Bronchial epithelial cell (primary cell): ENCODE measurements at regions not wholly inside any gene's neighbourhood (a gene's known extent, or its start where the extent isn't known, plus 50 kb on each side); places are given as distances from the start of the nearest gene placed in this dataset.

ENCODE experiments used
- DNase-seq: peaks from one replicate; pipeline ENCODE4 v3.0.0-alpha.2; 2010; ENCODE audit warnings: low read depth
- FAIRE-seq: peaks from 2 replicates; lab custom pipeline; 2011; peaks lifted over from hg19 to GRCh38; lab: Jason Lieb, UNC
- H3K27me3 ChIP-seq: 2 replicates; pipeline ENCODE4 v1.5.1; 2011; ENCODE audit warnings: low read length; ENCODE audit not compliant: control insufficient read depth, insufficient read depth
- H3K36me3 ChIP-seq: 2 replicates; pipeline ENCODE4 v1.5.1; 2011; ENCODE audit warnings: low read length; ENCODE audit not compliant: control insufficient read depth, insufficient read depth
- H3K4me3 ChIP-seq: 2 replicates; pipeline ENCODE4 v1.5.1; 2011; ENCODE audit warnings: mild to moderate bottlenecking, low read depth, low read length, control low read depth
- TF ChIP-seq, protein P1 (sequence below): IDR thresholded peaks from 2 replicates; pipeline ENCODE4 v1.5.1; 2011; ENCODE audit warnings: mild to moderate bottlenecking, moderate library complexity, low read length, control low read depth, inconsistent platforms; ENCODE audit not compliant: insufficient read depth, severe bottlenecking

DNA sequence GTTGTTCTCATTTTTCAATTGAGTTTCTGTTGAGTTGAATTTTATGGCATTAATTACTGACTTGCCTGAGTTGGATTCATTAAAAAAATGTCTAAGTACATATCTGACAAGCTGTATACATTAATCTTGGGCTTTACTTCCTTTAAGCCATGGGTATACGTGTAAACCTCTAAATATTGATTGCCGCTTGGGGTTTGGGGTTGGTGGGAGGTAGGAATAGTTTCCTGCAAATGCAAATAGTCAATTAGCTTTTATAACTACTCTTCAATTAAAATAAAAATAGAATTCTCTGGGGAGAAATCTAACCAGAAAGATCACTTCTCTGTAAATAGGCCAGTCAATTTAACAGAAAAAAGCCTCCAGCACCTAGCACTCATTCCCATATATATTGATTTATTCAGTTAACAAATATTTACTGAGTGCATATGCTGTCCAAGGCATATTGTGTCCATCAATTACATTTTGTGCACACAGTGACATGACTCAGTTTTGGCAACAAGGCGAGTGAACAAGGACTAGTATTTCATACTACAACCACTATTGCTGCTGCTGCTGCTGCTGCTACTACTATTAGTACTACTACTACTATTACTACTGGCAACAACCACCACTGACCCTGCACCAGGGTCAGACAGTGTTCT, 306.8 kb downstream of the RFC3 start:
- TF ChIP-seq, protein P1, sequence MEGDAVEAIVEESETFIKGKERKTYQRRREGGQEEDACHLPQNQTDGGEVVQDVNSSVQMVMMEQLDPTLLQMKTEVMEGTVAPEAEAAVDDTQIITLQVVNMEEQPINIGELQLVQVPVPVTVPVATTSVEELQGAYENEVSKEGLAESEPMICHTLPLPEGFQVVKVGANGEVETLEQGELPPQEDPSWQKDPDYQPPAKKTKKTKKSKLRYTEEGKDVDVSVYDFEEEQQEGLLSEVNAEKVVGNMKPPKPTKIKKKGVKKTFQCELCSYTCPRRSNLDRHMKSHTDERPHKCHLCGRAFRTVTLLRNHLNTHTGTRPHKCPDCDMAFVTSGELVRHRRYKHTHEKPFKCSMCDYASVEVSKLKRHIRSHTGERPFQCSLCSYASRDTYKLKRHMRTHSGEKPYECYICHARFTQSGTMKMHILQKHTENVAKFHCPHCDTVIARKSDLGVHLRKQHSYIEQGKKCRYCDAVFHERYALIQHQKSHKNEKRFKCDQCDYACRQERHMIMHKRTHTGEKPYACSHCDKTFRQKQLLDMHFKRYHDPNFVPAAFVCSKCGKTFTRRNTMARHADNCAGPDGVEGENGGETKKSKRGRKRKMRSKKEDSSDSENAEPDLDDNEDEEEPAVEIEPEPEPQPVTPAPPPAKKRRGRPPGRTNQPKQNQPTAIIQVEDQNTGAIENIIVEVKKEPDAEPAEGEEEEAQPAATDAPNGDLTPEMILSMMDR: no peak
- Histone ChIP-seq H3K4me3 (no peak overlapping the region), H3K27me3 (no peaks in the 10 kb centered on the region), H3K36me3 (no peaks in the 10 kb centered on the region)
- FAIRE-seq (no peak), DNase-seq (no peak)

DNA sequence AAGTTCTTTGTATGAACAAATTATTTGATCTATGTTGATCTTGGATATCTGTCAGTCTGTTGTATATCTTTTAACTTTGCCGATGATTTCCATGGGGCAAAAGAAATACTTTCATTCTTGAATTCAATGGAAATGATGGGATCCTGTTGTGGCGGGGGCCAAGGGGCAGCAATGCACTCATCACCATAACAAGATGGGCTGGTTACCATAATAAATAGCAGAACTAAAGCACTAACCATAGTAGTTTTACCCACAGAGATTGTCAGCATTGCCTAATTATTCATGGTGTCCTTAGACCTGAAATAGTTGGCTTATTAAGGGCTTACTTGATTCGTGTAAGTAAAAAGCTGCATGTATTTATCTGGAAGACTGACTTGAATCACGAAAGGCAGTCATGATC, 309.6 kb downstream of the RFC3 start:
- H3K27me3 ChIP-seq: no peaks in the 10 kb centered on the region
- TF ChIP-seq, protein P1: no peak

DNA sequence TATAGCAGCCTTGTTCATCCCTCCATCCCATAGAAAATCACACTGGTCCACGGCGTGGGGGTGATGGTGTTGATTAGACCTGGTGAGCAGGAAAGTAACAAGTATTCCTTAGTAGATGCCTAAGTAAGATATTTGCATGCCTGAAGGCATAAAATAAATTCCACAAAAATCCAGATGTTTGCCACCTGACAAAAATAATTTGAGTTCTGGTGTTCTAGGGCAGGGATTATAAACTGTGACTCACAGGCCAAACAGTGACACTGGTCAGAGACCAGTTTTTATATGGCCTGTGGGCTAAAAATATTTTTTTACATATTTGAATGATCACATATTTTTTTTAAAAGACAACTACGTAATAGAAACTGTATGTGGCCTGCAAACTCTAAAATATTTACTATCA, 310.7 kb downstream of the RFC3 start:
- Histone ChIP-seq H3K4me3 (no peak overlapping the region), H3K27me3 (no peaks in the 10 kb centered on the region), H3K36me3 (no peaks in the 10 kb centered on the region)
- no peak for FAIRE-seq
- TF ChIP-seq, protein P1: no peak
- no peak for DNase-seq

More for the DNA sequence above, 309.6 kb downstream of the RFC3 start:
- FAIRE-seq: no peak
- no peak overlapping the region for H3K4me3 ChIP-seq
- no peak for DNase-seq
- no peaks in the 10 kb centered on the region for H3K36me3 ChIP-seq

DNA sequence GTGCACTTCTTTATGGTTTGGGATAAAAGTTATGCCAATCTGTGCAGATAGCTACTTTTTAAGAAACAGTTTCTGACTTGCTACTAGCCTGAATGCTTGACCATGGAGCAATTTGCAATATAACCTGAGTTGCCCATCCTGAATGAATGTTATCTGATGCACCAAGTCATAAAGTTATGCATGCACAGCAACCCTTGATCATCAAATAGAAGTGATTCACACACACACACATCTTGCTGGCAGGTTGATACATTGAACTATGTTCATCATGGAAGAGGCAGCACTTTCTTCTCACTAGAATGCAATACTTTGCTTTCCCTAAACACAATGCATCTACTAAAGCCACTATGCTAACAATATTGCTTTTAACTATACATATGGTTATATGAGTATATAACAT, 311.5 kb downstream of the RFC3 start:
- TF ChIP-seq, protein P1: no peak
- no peak overlapping the region for H3K4me3 ChIP-seq
- FAIRE-seq (no peak), DNase-seq (no peak)
- H3K36me3 ChIP-seq: no peaks in the 10 kb centered on the region
- H3K27me3 ChIP-seq: no peaks in the 10 kb centered on the region

DNA sequence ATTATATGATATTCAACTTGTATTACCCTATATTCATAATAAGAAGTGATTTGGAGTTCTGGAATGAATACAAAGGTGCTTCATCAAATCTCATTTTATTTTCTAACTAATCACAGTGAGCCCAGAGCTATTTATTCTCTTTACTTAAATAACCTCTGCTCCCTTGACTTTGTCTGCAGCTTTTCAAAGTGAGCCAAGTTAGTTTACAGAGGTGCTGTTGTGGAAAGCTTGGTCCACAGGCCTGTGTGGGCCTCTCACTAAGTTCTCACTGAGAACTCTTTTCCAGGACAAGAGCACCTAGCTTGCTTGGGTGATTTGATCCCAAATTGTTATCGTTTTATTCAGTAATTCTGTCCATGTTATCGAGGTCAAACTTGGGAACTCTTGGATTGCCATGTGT, 319.3 kb downstream of the RFC3 start:
- TF ChIP-seq, protein P1: no peak
- Histone ChIP-seq H3K27me3 (no peaks in the 10 kb centered on the region), H3K36me3 (no peaks in the 10 kb centered on the region), H3K4me3 (no peak overlapping the region)
- DNase-seq (no peak), FAIRE-seq (no peak)

DNA sequence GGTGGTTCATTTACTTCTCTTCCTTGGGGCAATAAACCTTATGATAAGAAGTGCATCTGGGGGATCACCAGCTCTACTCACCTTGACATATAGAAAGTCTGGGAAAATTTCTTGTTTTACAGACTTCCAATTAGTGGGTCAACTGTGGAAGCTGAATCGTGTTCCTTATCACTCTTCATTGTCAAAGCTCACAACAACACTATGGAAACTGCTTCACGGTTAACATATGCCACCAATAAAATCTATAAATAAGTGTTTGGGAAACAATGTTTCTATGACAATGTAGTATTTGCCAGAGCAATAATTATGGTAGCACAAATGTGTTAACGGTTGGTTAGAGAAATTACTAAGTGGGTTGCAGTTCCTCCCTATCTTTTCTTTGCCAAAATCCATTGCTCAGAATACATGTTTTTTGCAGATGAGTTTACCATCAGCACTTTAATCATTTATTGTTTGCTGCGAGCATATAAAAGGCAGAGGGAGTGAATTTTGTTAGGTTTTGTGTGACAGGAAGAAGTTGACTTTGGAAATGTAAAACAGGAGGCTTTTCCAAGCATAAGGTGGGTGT, 321.8 kb downstream of the RFC3 start:
- TF ChIP-seq, protein P1: no peak
- H3K4me3 ChIP-seq: no peak overlapping the region
- DNase-seq: no peak
- no peaks in the 10 kb centered on the region for H3K36me3 ChIP-seq
- H3K27me3 ChIP-seq: no peaks in the 10 kb centered on the region
- FAIRE-seq: no peak
